Astrocyte of the cerebellum (primary cell): ENCODE measurements at regions not wholly inside any gene's neighbourhood (a gene's known extent, or its start where the extent isn't known, plus 50 kb on each side); places are given as distances from the start of the nearest gene placed in this dataset.
"Not testable (repeated sequence)": the region's sequence is repeated elsewhere in the genome, so short reads cannot be mapped to it uniquely, and the experiment has no call there.

Experiments used
- DNase-seq: peaks from one replicate; pipeline ENCODE4 v3.0.0-alpha.2; 2011; ENCODE audit warnings: low read depth
- H3K4me3 ChIP-seq: 2 replicates; pipeline ENCODE4 v1.5.1; 2011; ENCODE audit warnings: mild to moderate bottlenecking, low read depth, low read length, moderate library complexity
- in situ Hi-C: cut with HindIII; loops from 2 replicates; pipeline ENCODE4 v1.10.0; 2017; ENCODE audit warnings: low sequenced_read_pairs
- TF ChIP-seq, protein P1 (sequence below): IDR thresholded peaks from 2 replicates; pipeline ENCODE4 v1.5.1; 2012; ENCODE audit warnings: low read length, low read depth, moderate library complexity, mild to moderate bottlenecking; ENCODE audit errors: missing control alignments

GRCh38 chr3:193915099-193915498, 220.8 kb upstream of the HES1 start:
- DNase-seq = no peak
- in situ Hi-C loops = loop anchor here (10.0 kb wide), 1 partner anchor 60 kb away; no protein-coding TSS in a partner anchor

DNA sequence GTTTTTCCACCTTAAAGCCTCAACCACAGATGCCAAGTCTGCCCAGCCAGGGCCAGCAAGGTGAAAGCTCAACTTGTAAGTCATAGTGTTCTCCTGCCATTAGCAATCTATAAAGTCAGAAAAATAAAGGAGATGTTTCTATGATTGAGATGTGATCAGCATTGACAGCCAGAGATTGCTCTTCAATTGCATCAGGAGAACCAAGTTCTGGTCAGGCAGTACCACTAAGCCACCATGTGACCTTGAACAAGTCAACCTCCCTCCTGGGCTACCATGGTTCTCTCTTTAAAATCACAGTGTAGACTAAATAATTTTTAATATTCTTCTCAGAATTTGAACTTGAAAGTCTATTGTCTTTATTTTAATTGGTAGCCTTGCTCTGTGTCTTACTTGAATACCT, 220.3 kb upstream of the HES1 start:
- H3K4me3 ChIP-seq = no peak overlapping the region
- in situ Hi-C loops = loop anchor here (10.0 kb wide), 1 partner anchor 59 kb away; no protein-coding TSS in a partner anchor
- TF ChIP-seq, protein P1, sequence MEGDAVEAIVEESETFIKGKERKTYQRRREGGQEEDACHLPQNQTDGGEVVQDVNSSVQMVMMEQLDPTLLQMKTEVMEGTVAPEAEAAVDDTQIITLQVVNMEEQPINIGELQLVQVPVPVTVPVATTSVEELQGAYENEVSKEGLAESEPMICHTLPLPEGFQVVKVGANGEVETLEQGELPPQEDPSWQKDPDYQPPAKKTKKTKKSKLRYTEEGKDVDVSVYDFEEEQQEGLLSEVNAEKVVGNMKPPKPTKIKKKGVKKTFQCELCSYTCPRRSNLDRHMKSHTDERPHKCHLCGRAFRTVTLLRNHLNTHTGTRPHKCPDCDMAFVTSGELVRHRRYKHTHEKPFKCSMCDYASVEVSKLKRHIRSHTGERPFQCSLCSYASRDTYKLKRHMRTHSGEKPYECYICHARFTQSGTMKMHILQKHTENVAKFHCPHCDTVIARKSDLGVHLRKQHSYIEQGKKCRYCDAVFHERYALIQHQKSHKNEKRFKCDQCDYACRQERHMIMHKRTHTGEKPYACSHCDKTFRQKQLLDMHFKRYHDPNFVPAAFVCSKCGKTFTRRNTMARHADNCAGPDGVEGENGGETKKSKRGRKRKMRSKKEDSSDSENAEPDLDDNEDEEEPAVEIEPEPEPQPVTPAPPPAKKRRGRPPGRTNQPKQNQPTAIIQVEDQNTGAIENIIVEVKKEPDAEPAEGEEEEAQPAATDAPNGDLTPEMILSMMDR = no peak
- DNase-seq = no peak

More at GRCh38 chr3:193915099-193915498, 220.8 kb upstream of the HES1 start:
- TF ChIP-seq, protein P1 = no peak
- no peak overlapping the region for H3K4me3 ChIP-seq

DNA sequence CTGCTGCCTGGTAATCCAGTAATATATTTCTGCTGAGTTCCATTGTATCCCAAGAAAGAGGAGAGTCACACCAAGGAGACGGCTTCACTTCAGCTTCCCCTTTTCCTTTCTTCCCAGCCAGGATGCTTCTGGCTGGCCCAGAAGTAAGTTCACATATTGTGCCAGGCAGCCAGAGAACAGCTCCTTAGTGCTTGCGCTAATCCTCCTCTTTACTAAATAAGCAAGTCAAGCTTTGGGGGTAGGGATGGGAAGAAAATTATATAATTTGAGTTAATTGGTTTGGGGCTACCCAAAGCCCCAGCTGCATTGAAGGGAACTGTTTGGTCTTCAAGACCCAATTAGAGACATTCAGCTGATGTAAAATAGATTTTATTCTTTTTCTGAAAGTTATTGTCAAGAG, 218.8 kb upstream of the HES1 start:
- TF ChIP-seq, protein P1 = no peak
- in situ Hi-C loops = loop anchor here (10.0 kb wide), 1 partner anchor 58 kb away; no protein-coding TSS in a partner anchor
- DNase-seq = no peak
- no peak overlapping the region for H3K4me3 ChIP-seq

DNA sequence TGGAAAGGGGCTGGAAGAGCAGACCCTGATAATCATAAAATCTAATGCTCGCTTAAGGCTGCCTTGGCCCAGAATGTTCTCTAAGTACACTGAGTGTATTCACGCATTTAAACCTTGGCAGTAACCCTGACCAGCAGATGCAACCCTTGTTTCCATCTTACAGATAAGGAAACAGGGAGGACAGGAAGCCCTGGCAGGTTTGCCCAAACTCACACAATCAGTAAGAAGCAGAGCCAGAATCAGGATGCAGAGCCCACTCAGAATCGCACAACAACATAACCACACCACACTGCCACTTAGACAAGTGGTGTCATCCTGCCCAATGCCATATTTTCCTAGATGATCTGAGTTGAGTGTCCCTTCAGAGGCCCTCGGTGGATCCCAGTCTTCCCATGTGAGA, 214.5 kb upstream of the HES1 start:
- TF ChIP-seq, protein P1 = no peak
- no peak overlapping the region for H3K4me3 ChIP-seq
- in situ Hi-C loops = no loop called here
- no peak for DNase-seq

DNA sequence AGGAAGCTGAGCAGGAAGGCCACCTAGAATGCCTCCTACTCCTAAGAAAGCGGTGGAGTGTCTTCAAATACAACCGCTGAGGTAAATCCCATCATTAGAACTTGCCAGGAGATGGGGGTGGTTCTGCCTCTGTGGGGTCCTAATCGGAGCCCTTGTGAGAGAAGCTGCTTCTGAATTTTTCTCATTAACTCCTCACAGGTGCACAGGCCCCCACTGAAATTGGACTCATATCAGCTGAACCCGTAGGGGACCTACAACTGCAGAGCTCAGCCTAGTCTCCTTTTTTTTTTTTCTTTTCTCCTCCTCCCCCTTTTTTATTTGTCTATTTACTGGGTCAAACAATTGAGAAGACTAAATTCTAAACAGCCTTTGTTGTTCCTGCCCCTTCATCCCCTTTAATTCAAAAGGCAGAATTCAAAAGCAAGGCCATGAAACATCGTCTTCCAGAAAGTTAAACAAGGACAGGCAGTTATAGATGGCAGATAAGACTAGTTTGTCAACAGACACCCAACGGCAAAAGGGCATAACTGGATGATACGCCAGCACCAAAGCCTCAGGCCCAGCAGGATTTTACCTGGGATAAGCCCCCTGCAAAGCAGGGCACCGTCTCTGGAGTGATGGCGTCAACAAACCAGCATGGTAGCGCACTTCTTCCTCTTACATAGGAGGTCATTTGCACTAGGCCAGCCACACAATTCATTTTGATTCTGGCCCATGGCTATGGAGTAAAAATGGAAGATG, 213.7 kb upstream of the HES1 start:
- no peak overlapping the region for H3K4me3 ChIP-seq
- TF ChIP-seq, protein P1 = no peak
- DNase-seq = no peak
- in situ Hi-C loops = no loop called here

DNA sequence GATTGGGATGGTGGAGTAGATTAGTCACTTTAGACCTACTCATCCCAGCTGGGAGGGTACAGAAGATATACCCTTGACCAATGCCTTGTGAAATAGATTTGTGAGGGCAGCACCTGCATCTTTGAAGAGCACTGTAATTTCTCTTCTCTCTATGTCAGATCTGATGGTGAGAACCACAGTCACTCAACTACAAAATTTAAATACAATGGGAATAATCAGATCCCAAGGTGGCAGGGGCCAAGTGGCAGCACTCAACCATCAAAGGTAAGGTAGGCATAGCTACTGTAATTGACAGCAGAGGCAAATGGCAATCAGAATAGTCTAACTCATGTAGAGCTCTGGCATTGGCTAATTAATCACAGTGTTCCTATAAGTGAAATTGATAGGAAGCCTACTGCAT, 212.0 kb upstream of the HES1 start:
- in situ Hi-C loops, DNase-seq, H3K4me3 ChIP-seq: not testable (repeated sequence)

GRCh38 chr3:193926071-193926470, 209.9 kb upstream of the HES1 start:
- H3K4me3 ChIP-seq, DNase-seq, in situ Hi-C loops: not testable (repeated sequence)

- H3K4me3 ChIP-seq, DNase-seq, in situ Hi-C loops: not testable (repeated sequence)
Measured at GRCh38 chr3:193927413-193928206, 208.3 kb upstream of the HES1 start.
